K562 (cell line): ENCODE measurements at regions not wholly inside any gene's neighbourhood (a gene's known extent, or its start where the extent isn't known, plus 50 kb on each side); places are given as distances from the start of the nearest gene placed in this dataset.
A peak's percentile ranks its signal among the peaks of the same experiment; 100 is the strongest.

Experiments used
- ATAC-seq: fragments of 200-7000 bp; cut with Tn5 transposase; 3 replicates; pipeline ENCODE4 v1.9.1; 2020; ENCODE audit warnings: moderate library complexity
- BruUV-seq: library from RNA; stranded (reverse); fragments of 400-500 nt; replicated peaks from 2 replicates; lab custom pipeline; 2021; lab: Mats Ljungman, UMichigan
- CTCF ChIA-PET: fragments of 300-600 bp; formaldehyde crosslinking; extraction: SDS; loops from one replicate; lab custom pipeline; 2021; ENCODE audit warnings: low intra/inter-chr PET ratio; lab: Yijun Ruan, JAX
- POLR2A ChIA-PET: fragments of 300-600, 350-650 bp; sonication (Branson Sonifier 250); formaldehyde crosslinking; extraction: SDS; loops from one replicate; lab custom pipeline; 2021; ENCODE audit warnings: antibody characterized with exemption, inconsistent platforms; lab: Yijun Ruan, JAX
- DNase-seq, 4 experiments: peaks; one replicate each; pipeline versions ENCODE4 v3.0.0 to v3.0.0-alpha.2; 2011 to 2018; ENCODE audit warnings: low spot score in 3 of 4, mixed read lengths in 3 of 4; ENCODE audit errors: extremely low read depth in 1 of 4
- FAIRE-seq: peaks from 2 replicates; lab custom pipeline; 2011; peaks lifted over from hg19 to GRCh38; lab: Jason Lieb, UNC
- H2AFZ ChIP-seq: 2 replicates; pipeline ENCODE4 v1.6.0; 2011; ENCODE audit warnings: low read depth, low read length, control low read depth, inconsistent platforms
- H3K27ac ChIP-seq: fragments of 200-600 bp; 3 replicates; pipeline ENCODE4 v1.8.0; 2011; ENCODE audit warnings: low read depth, mild to moderate bottlenecking, control low read depth, inconsistent platforms, low read length, moderate library complexity, mixed read lengths; ENCODE audit errors: extremely low read depth
- H3K27me3 ChIP-seq, 2 experiments: fragments of 300-600 bp in 1 of 2; 2 replicates in 1 of 2; 3 replicates in 1 of 2; pipeline versions ENCODE4 v1.6.0 to v1.8.0; 2011; ENCODE audit warnings: inconsistent platforms in 2 of 2, low read length in 2 of 2, mild to moderate bottlenecking in 1 of 2, mixed read lengths in 1 of 2, moderate library complexity in 1 of 2; ENCODE audit not compliant: control insufficient read depth in 2 of 2, insufficient read depth in 2 of 2
- H3K36me3 ChIP-seq: fragments of 300-600 bp; 3 replicates; pipeline ENCODE4 v1.8.0; 2011; ENCODE audit warnings: mild to moderate bottlenecking, low read length, inconsistent platforms; ENCODE audit not compliant: control insufficient read depth, insufficient read depth
- H3K4me1 ChIP-seq, 2 experiments: fragments of 200-600 bp in 1 of 2; replicated peaks in 1 of 2; 2 replicates in 1 of 2; 3 replicates in 1 of 2; pipeline versions ENCODE4 v1.5.1 to v1.8.0; 2011; ENCODE audit warnings: inconsistent platforms in 2 of 2, low read length in 2 of 2, mild to moderate bottlenecking in 1 of 2, mixed read lengths in 1 of 2, moderate library complexity in 1 of 2; ENCODE audit not compliant: control insufficient read depth in 2 of 2, insufficient read depth in 2 of 2
- H3K4me2 ChIP-seq: 2 replicates; pipeline ENCODE4 v1.6.1; 2011; ENCODE audit warnings: low read length, control low read depth, inconsistent platforms, mixed read lengths; ENCODE audit not compliant: insufficient read depth
- H3K4me3 ChIP-seq: fragments of 200-600 bp; sonication (generic), shearing (Covaris generic); 2 replicates; pipeline ENCODE4 v1.5.1; 2016; ENCODE audit warnings: control low read depth, inconsistent platforms
- H3K79me2 ChIP-seq: fragments of 200-600 bp; 3 replicates; pipeline ENCODE4 v1.8.0; 2011; ENCODE audit warnings: low read length, inconsistent platforms; ENCODE audit not compliant: control insufficient read depth, insufficient read depth
- H3K9ac ChIP-seq, 2 experiments: 2 replicates each; pipeline versions ENCODE4 v1.6.0 to v1.6.1; 2011; ENCODE audit warnings: low read depth in 2 of 2, low read length in 2 of 2, control low read depth in 1 of 2, inconsistent platforms in 1 of 2, mild to moderate bottlenecking in 1 of 2, mixed read lengths in 1 of 2; ENCODE audit not compliant: insufficient read depth in 1 of 2
- H3K9me1 ChIP-seq: one replicate; pipeline ENCODE4 v1.6.0; 2011; ENCODE audit warnings: inconsistent platforms, mild to moderate bottlenecking, low read length, moderate library complexity; ENCODE audit not compliant: control insufficient read depth, insufficient read depth
- H3K9me3 ChIP-seq: replicated peaks from 2 replicates; pipeline ENCODE4 v1.5.1; 2011; ENCODE audit warnings: low read depth, low read length, inconsistent platforms; ENCODE audit not compliant: control insufficient read depth, insufficient read depth
- H4K20me1 ChIP-seq: replicated peaks from 2 replicates; pipeline ENCODE4 v1.6.1; 2011; ENCODE audit warnings: low read length, inconsistent platforms, mixed read lengths; ENCODE audit not compliant: control insufficient read depth, insufficient read depth
- BCLAF1 ChIP-seq, 2 experiments: fragments of 450-650 bp in 1 of 2; IDR thresholded peaks; 2 replicates each; pipeline ENCODE4 v1.6.1; 2011 to 2017; ENCODE audit warnings: low read depth in 2 of 2, antibody characterized with exemption in 1 of 2, borderline replicate concordance in 1 of 2, low read length in 1 of 2, mild to moderate bottlenecking in 1 of 2, mixed read lengths in 1 of 2; ENCODE audit not compliant: control insufficient read depth in 1 of 2
- MEF2D ChIP-seq: conservative IDR thresholded peaks from 2 replicates; pipeline ENCODE4 v1.6.1; 2016; ENCODE audit warnings: low read depth, missing genetic modification characterization, missing compliant biosample characterization
- ZNF79 ChIP-seq: fragments of 250-450 bp; sonication (Bioruptor Pico); IDR thresholded peaks from 2 replicates; pipeline ENCODE4 v1.4.0; 2020; ENCODE audit warnings: low read depth, mild to moderate bottlenecking, moderate library complexity
- WGBS: fragments of 100-300 bp; shearing (Covaris generic); methylation state at CpG from one replicate; pipeline ENCODE4 v1.1.6; 2016; ENCODE audit warnings: low coverage, mixed read lengths; ENCODE audit not compliant: insufficient coverage; ENCODE audit errors: missing lambda C conversion rate; 5-methylcytosine and 5-hydroxymethylcytosine counted together
- in situ Hi-C: fragments of 300-500 bp; cut with MboI; formaldehyde crosslinking; loops from 4 replicates; pipeline ENCODE4 v1.15.0; 2018; ENCODE audit warnings: inconsistent platforms, mixed read lengths
- intact Hi-C: fragments of 100-400 bp; cut with micrococcal nuclease; formaldehyde crosslinking; loops from 2 replicates; pipeline ENCODE4 v1.14.2; 2022

GRCh38 chr6:169976301-169977081 is 225.1 kb downstream of the ERMARD start:
- H3K27me3 ChIP-seq: peaks cover 21 to 65% of the 10 kb centered on the region in 2 experiments
- H3K79me2 ChIP-seq: no peaks in the 10 kb centered on the region
- DNase-seq: no peak
- no peak overlapping the region for H3K27ac ChIP-seq
- ATAC-seq: no peak
- H3K4me3 ChIP-seq: no peak overlapping the region
- no TSS peak for BruUV-seq
- no peak overlapping the region for H3K4me2 ChIP-seq
- H3K9me3 ChIP-seq: no peaks in the 10 kb centered on the region
- 1% methylated on average over 29 of the region's 31 CpGs for WGBS
- no peaks in the 10 kb centered on the region for H3K9me1 ChIP-seq
- ChIA-PET POLR2A (interaction anchor here (0.6 kb wide), 2 partner anchors 10 to 1034 kb away, joined by 4 read pairs; no protein-coding TSS in a partner anchor), CTCF (no interaction called here)
- no peaks in the 10 kb centered on the region; a peak in 1 of 5 replicates for H3K4me1 ChIP-seq
- no peak overlapping the region for H2AFZ ChIP-seq
- peaks cover 11% of the 10 kb centered on the region; the same call in 1 of the 2 replicates for H4K20me1 ChIP-seq
- TF ChIP-seq ZNF79 (peak; percentile 84), MEF2D (tag) (no peak), BCLAF1 (IDR thresholded peaks at IDR 0.05; ENCODE audit: borderline replicate concordance in 1 of 2, control insufficient read depth in 1 of 2, low read depth in 2 of 2, low read length in 1 of 2) (no peak)
- no peak for FAIRE-seq
- H3K36me3 ChIP-seq: no peaks in the 10 kb centered on the region
- in situ Hi-C loops (no loop called here), intact Hi-C loops (no loop called here)
- H3K9ac ChIP-seq: no peak overlapping the region
